Left ventricle myocardium inferior (tissue), 1 donor: ENCODE measurements at regions not wholly inside any gene's neighbourhood (a gene's known extent, or its start where the extent isn't known, plus 50 kb on each side); places are given as distances from the start of the nearest gene placed in this dataset.

Experiments
- DNase-seq: peaks from one replicate; pipeline ENCODE4 v3.0.0-alpha.2; 2020
- H3K27ac ChIP-seq: fragments of 200-600 bp; replicated peaks from 2 replicates; pipeline ENCODE4 v1.8.0; 2021
- H3K27me3 ChIP-seq: fragments of 200-600 bp; 2 replicates; pipeline ENCODE4 v1.8.0; 2021; ENCODE audit warnings: low read depth
- H3K36me3 ChIP-seq: fragments of 200-600 bp; 2 replicates; pipeline ENCODE4 v1.8.0; 2021
- H3K4me1 ChIP-seq: fragments of 200-600 bp; 2 replicates; pipeline ENCODE4 v1.8.0; 2021
- H3K4me3 ChIP-seq: fragments of 200-600 bp; 2 replicates; pipeline ENCODE4 v1.8.0; 2021; ENCODE audit warnings: mild to moderate bottlenecking, moderate library complexity
- H3K9me3 ChIP-seq: fragments of 200-600 bp; replicated peaks from 2 replicates; pipeline ENCODE4 v1.8.0; 2021
- CTCF ChIP-seq: fragments of 200-600 bp; IDR thresholded peaks from 2 replicates; pipeline ENCODE4 v1.8.0; 2021; ENCODE audit warnings: antibody characterized with exemption, mild to moderate bottlenecking, borderline replicate concordance
- intact Hi-C: fragments of 100-400 bp; cut with micrococcal nuclease; formaldehyde crosslinking; loops from one replicate; pipeline ENCODE4 v1.11.0; 2022
- donor health status: DM: no; HTN: yes; CAD: no; lungs with severe emphysema.

DNA sequence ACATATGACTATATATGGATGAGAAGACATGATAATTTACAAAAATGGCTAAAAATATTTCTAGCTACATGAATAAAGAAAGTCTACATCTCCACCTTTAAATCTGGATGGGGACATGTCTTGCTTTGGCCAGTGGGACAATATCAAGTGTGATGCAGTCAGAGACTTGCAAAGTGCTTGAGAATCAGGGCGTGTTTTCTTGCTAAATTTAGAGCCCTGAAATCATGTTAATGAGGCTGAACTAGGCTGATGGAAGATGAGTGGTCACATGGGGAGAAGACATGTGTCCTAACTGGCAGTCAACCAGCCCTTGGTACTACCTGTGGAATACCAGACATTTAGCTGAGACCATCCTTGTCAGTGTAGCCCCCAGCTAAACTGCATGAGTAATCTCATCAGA is 278.5 kb upstream of the RGPD4 start:
- intact Hi-C loops = no loop called here
- no peak for TF ChIP-seq CTCF
- no peaks in the 10 kb centered on the region for H3K27me3 ChIP-seq

GRCh38 chr2:107553046-107553445 is 273.6 kb upstream of the RGPD4 start:
- Histone ChIP-seq H3K4me1 (no peaks in the 10 kb centered on the region), H3K27me3 (no peaks in the 10 kb centered on the region), H3K4me3 (no peak overlapping the region), H3K27ac (no peak overlapping the region), H3K9me3 (peaks cover 35% of the 10 kb centered on the region), H3K36me3 (no peaks in the 10 kb centered on the region)
- intact Hi-C loops = no loop called here
- TF ChIP-seq CTCF = no peak
- no peak for DNase-seq

More for the DNA sequence above, 278.5 kb upstream of the RGPD4 start:
- DNase-seq = no peak
- H3K27ac ChIP-seq = no peak overlapping the region
- H3K4me3 ChIP-seq = no peak overlapping the region
- H3K4me1 ChIP-seq = peaks cover 9% of the 10 kb centered on the region
- H3K36me3 ChIP-seq = no peaks in the 10 kb centered on the region
- H3K9me3 ChIP-seq = no peaks in the 10 kb centered on the region

DNA sequence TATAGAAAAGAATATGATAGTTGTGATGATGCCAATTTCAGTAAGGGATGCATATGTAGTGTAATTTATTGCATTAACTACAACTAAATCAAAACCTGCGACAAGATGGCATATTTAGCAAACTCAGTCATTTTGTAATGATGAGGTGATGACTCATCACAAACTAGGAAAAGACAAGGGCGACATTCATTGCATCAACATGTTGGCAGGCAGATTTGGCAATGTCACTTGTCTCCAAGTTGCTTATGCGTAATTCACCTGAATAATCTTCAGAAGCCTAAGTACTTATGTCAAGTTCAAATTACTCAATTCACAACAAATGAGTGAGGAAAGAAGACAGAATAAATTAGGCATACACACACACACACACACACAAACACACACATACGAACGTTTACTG is 273.2 kb upstream of the RGPD4 start:
- no peak overlapping the region for H3K4me3 ChIP-seq
- no peak for TF ChIP-seq CTCF
- no peaks in the 10 kb centered on the region for H3K36me3 ChIP-seq
- no peak for DNase-seq
- no peak overlapping the region for H3K27ac ChIP-seq
- H3K27me3 ChIP-seq = no peaks in the 10 kb centered on the region
- intact Hi-C loops = no loop called here
- H3K4me1 ChIP-seq = no peaks in the 10 kb centered on the region
- peaks cover 39% of the 10 kb centered on the region for H3K9me3 ChIP-seq

- H3K27me3 ChIP-seq = no peaks in the 10 kb centered on the region
- DNase-seq = no peak
- H3K9me3 ChIP-seq = peaks cover 39% of the 10 kb centered on the region
- TF ChIP-seq CTCF = no peak
- H3K4me1 ChIP-seq = no peaks in the 10 kb centered on the region
- no peak overlapping the region for H3K27ac ChIP-seq
- no peaks in the 10 kb centered on the region for H3K36me3 ChIP-seq
- intact Hi-C loops = no loop called here
- H3K4me3 ChIP-seq = no peak overlapping the region
Observed at GRCh38 chr2:107556038-107556627, 270.6 kb upstream of the RGPD4 start.

GRCh38 chr2:107558295-107558694 is 268.4 kb upstream of the RGPD4 start:
- Histone ChIP-seq H3K27ac (no peak overlapping the region), H3K27me3 (no peaks in the 10 kb centered on the region), H3K4me3 (no peak overlapping the region), H3K9me3 (peaks cover 39% of the 10 kb centered on the region), H3K36me3 (no peaks in the 10 kb centered on the region), H3K4me1 (no peaks in the 10 kb centered on the region)
- TF ChIP-seq CTCF = no peak
- intact Hi-C loops = no loop called here
- DNase-seq = no peak
